ENCODE measurements at regions not wholly inside any gene's neighbourhood (a gene's known extent, or its start where the extent isn't known, plus 50 kb on each side); places are given as distances from the start of the nearest gene placed in this dataset.
"Not testable (repeated sequence)": the region's sequence is repeated elsewhere in the genome, so short reads cannot be mapped to it uniquely, and the experiment has no call there.

DNA sequence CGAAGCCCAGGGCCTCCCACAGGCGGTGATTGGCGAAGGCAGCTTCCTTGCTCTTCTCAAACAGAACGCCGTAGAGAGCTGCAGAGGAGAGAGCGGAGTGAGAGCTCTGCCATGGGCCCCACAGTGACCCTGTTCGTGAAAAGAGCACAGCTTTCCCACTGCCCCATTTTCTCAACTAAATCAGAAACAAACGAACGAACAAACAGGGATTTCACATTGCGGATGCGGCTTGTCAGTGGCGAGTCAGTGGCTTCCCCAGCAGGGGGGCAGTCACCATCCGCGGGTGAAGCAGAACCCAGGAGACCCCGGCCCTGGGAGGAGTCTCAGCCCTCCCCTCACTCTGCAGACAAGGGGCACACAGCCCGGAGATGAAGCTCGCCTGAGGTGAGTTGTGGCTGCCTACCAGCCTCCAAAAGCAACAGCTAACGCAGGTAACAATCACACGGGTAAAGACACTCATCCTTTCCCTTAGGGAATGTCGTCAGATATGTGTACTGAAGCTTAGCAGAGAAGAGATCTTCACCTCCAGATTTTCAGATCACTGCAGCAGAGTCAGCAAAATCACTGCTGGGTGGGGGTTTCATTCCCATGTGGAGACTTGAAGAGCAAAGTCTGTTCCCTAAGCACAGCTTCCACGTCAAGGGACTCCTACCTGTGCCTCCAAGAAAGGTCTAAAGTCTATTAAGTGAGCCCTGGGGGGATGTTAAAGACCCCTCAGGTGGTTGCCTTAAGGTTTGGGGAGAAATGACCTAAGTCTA is 51.2 kb upstream of the GPR31 start:
- Histone ChIP-seq H3K9me3 (ENCODE audit: control insufficient read depth, low read length) (no peaks in the 10 kb centered on the region), H3K27me3 (replicated peaks; ENCODE audit: control insufficient read depth, insufficient read depth, low read length) (peaks cover 23% of the 10 kb centered on the region), H3K4me3 (ENCODE audit: low read length) (no peak overlapping the region), H3K36me3 (ENCODE audit: control insufficient read depth, insufficient read depth, low read length, severe bottlenecking) (no peaks in the 10 kb centered on the region), H3K4me1 (ENCODE audit: control insufficient read depth, insufficient read depth, low read length) (no peaks in the 10 kb centered on the region), H3K9ac (ENCODE audit: low read length) (no peak overlapping the region)
- no peak for DNase-seq (ENCODE audit: low read depth)

GRCh38 chr6:167209577-167209975 is 51.8 kb upstream of the GPR31 start:
- Histone ChIP-seq H3K9me3 (ENCODE audit: control insufficient read depth, low read length) (no peaks in the 10 kb centered on the region), H3K36me3 (ENCODE audit: control insufficient read depth, insufficient read depth, low read length, severe bottlenecking) (no peaks in the 10 kb centered on the region), H3K4me1 (ENCODE audit: control insufficient read depth, insufficient read depth, low read length) (no peaks in the 10 kb centered on the region), H3K27me3 (replicated peaks; ENCODE audit: control insufficient read depth, insufficient read depth, low read length) (peaks cover 23% of the 10 kb centered on the region), H3K9ac (ENCODE audit: low read length) (no peak overlapping the region), H3K4me3 (ENCODE audit: low read length) (no peak overlapping the region)
- no peak for DNase-seq (ENCODE audit: low read depth)

DNA sequence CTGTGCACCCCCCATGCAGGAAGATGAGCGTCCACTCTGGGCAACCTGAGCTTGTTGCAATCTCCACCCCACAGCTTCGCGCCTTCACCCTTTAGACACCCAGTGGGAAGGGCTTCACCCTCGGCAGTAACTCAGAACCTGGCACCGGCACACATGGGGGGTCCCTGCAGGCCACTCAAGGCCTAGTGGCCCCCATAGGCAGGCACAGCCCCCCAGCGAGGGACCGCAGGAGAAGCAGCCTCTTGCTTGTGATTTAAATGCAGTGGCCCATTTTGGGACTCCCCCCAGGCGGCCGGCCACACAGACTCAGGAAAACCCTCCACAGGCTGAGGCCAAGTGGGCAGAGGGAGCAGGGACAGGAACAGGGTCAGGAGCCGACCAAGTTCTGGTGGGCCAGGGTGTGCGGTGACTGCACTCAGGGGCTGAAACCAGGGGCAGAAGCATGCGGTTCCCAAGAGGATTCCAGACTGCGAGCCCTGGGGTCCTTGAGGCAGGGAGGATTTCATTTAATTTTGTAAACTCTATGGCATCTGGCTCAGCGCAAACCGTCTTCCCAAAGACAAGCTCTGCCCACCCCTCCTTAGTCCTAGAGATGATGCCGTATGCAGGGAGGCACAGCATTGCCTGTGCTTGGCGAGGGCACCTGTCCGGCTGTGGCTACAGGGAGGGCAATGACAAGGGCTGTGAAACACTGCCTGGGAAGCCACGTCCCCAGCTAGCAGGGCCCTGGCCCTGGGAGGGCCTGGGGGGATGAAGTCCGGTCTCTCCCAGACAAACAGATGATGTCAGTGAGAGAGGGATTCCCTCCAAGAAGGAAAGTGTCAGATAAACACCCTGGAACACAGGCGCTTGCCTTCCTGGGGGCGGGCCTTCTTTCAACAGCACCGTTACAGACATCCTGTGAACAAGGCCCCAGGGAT is 52.9 kb upstream of the GPR31 start:
- no peak for DNase-seq (ENCODE audit: low read depth)
- no peaks in the 10 kb centered on the region for H3K36me3 ChIP-seq (ENCODE audit: control insufficient read depth, insufficient read depth, low read length, severe bottlenecking)
- peaks cover 23% of the 10 kb centered on the region for H3K27me3 ChIP-seq (replicated peaks; ENCODE audit: control insufficient read depth, insufficient read depth, low read length)
- H3K9me3 ChIP-seq (ENCODE audit: control insufficient read depth, low read length): no peaks in the 10 kb centered on the region
- no peak overlapping the region for H3K4me3 ChIP-seq (ENCODE audit: low read length)
- H3K4me1 ChIP-seq (ENCODE audit: control insufficient read depth, insufficient read depth, low read length): no peaks in the 10 kb centered on the region
- no peak overlapping the region for H3K9ac ChIP-seq (ENCODE audit: low read length)

GRCh38 chr6:167211295-167211648 is 53.5 kb upstream of the GPR31 start:
- Histone ChIP-seq H3K9me3 (ENCODE audit: control insufficient read depth, low read length) (no peaks in the 10 kb centered on the region), H3K36me3 (ENCODE audit: control insufficient read depth, insufficient read depth, low read length, severe bottlenecking) (no peaks in the 10 kb centered on the region), H3K4me1 (ENCODE audit: control insufficient read depth, insufficient read depth, low read length) (no peaks in the 10 kb centered on the region), H3K27me3 (replicated peaks; ENCODE audit: control insufficient read depth, insufficient read depth, low read length) (peaks cover 23% of the 10 kb centered on the region), H3K9ac (ENCODE audit: low read length) (no peak overlapping the region), H3K4me3 (ENCODE audit: low read length) (no peak overlapping the region)
- DNase-seq (ENCODE audit: low read depth): no peak

GRCh38 chr6:167211881-167212712 is 54.3 kb upstream of the GPR31 start:
- DNase-seq (ENCODE audit: low read depth): no peak

GRCh38 chr6:167212713-167213005 is 54.9 kb upstream of the GPR31 start:
- Histone ChIP-seq H3K4me3 (ENCODE audit: low read length) (no peak overlapping the region), H3K36me3 (ENCODE audit: control insufficient read depth, insufficient read depth, low read length, severe bottlenecking) (no peaks in the 10 kb centered on the region), H3K9me3 (ENCODE audit: control insufficient read depth, low read length) (no peaks in the 10 kb centered on the region), H3K9ac (ENCODE audit: low read length) (no peak overlapping the region), H3K27me3 (replicated peaks; ENCODE audit: control insufficient read depth, insufficient read depth, low read length) (peaks cover 16% of the 10 kb centered on the region), H3K4me1 (ENCODE audit: control insufficient read depth, insufficient read depth, low read length) (no peaks in the 10 kb centered on the region)
- DNase-seq (ENCODE audit: low read depth): no peak

More at GRCh38 chr6:167211881-167212712, 54.3 kb upstream of the GPR31 start:
- H3K4me3 ChIP-seq (ENCODE audit: low read length): no peak overlapping the region
- no peaks in the 10 kb centered on the region for H3K36me3 ChIP-seq (ENCODE audit: control insufficient read depth, insufficient read depth, low read length, severe bottlenecking)
- H3K27me3 ChIP-seq (replicated peaks; ENCODE audit: control insufficient read depth, insufficient read depth, low read length): peaks cover 17% of the 10 kb centered on the region
- no peaks in the 10 kb centered on the region for H3K9me3 ChIP-seq (ENCODE audit: control insufficient read depth, low read length)
- no peak overlapping the region for H3K9ac ChIP-seq (ENCODE audit: low read length)
- no peaks in the 10 kb centered on the region for H3K4me1 ChIP-seq (ENCODE audit: control insufficient read depth, insufficient read depth, low read length)

DNA sequence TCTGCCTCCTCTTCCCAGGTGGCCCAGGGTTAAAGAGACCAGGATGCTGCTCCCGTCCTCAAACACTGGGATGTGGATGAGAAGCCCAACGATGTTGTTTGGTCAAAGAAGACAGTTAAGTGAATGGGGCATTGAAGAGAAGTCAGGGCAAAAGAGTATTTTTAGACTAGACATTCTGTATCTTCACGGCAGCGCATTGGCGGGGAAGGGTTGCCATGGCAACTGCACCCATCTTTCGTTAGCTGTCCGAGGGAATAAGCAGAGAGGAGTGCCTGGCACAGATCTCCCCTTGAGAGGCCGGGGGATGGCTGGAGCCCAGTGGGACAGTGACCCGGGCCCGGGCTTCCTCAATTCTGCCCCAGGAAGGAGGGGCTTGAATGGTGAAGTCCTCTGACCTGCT is 56.4 kb upstream of the GPR31 start:
- no peak for DNase-seq (ENCODE audit: low read depth)
- no peak overlapping the region for H3K9ac ChIP-seq (ENCODE audit: low read length)
- H3K4me1 ChIP-seq (ENCODE audit: control insufficient read depth, insufficient read depth, low read length): no peaks in the 10 kb centered on the region
- no peaks in the 10 kb centered on the region for H3K36me3 ChIP-seq (ENCODE audit: control insufficient read depth, insufficient read depth, low read length, severe bottlenecking)
- H3K4me3 ChIP-seq (ENCODE audit: low read length): no peak overlapping the region
- no peaks in the 10 kb centered on the region for H3K9me3 ChIP-seq (ENCODE audit: control insufficient read depth, low read length)
- H3K27me3 ChIP-seq (replicated peaks; ENCODE audit: control insufficient read depth, insufficient read depth, low read length): peaks cover 17% of the 10 kb centered on the region

DNA sequence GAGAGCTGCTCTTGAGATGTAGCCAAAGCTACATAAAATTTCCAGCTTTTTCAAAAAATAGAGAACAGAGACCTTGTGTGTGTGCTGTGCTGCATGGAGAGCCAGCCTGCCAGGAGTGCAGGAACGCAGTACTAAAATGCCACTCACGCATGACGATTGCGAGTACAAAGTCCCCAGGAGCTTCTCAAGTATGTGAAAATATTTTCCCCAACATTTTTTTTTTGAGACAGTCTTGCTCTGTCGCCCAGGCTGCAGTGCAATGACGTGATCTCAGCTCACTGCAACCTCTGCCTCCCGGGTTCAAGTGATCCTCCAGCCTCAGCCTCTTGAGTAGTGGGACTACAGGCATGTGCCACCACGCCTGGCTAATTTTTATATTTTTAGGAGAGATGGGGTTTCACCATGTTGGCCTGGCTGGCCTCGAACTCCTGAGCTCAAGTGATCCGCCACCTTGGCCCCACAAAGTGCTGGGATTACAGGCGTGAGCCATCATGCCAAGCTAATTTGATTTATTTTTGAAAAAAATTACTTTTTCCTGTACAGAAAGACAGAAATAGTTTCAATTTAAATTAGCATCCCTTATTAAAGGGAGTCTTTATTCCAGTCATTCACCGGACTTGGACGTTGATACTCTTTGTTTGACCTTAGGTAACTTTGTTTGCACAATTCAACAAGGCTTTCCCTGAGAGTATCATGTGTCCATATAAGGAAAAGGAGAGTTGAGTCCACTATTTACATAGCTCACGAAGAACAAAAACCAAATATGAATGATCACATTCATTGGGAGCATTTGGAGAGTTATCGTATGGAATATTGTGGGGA is 57.9 kb upstream of the GPR31 start:
- DNase-seq (ENCODE audit: low read depth); H3K9ac ChIP-seq (ENCODE audit: low read length); H3K4me1 ChIP-seq (ENCODE audit: control insufficient read depth, insufficient read depth, low read length); H3K9me3 ChIP-seq (ENCODE audit: control insufficient read depth, low read length); H3K36me3 ChIP-seq (ENCODE audit: control insufficient read depth, insufficient read depth, low read length, severe bottlenecking); H3K4me3 ChIP-seq (ENCODE audit: low read length): not testable (repeated sequence)
- peaks cover 20% of the 10 kb centered on the region for H3K27me3 ChIP-seq (replicated peaks; ENCODE audit: control insufficient read depth, insufficient read depth, low read length)

DNA sequence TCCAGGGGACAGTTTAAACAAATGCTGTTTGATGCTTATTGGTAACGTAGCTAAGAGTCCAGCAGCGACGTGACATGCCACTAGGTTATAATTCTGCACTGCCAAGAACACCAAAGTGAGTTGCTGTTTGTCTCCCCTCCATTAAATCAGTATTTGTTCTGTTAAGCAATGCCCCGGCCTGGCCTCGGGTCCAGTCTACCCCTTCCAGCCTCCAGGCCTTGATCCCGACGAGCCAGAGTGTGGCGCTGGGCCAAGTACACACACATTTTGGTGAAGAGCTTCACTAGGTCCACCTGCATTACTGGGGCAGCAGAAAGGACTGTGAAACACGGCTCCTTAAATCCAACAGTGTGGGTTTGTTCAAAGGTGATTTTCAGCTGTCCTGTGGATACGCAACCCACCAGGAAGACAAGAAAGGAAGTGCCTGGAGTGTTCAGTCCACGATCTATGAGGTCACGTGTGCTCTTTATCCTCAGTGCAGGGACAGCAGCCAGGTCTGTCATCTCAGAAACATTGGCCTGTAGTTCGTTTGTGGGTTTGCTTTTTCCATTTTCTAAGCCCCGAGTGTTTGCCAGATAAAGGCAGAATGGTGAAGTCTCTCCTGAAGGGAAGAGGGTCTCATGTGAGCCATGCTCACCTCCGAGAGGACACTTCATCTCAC is 58.7 kb upstream of the GPR31 start:
- not testable (repeated sequence) for H3K4me3 ChIP-seq (ENCODE audit: low read length); H3K36me3 ChIP-seq (ENCODE audit: control insufficient read depth, insufficient read depth, low read length, severe bottlenecking); H3K9me3 ChIP-seq (ENCODE audit: control insufficient read depth, low read length); DNase-seq (ENCODE audit: low read depth); H3K4me1 ChIP-seq (ENCODE audit: control insufficient read depth, insufficient read depth, low read length); H3K9ac ChIP-seq (ENCODE audit: low read length)
- H3K27me3 ChIP-seq (replicated peaks; ENCODE audit: control insufficient read depth, insufficient read depth, low read length): peaks cover 15% of the 10 kb centered on the region

DNA sequence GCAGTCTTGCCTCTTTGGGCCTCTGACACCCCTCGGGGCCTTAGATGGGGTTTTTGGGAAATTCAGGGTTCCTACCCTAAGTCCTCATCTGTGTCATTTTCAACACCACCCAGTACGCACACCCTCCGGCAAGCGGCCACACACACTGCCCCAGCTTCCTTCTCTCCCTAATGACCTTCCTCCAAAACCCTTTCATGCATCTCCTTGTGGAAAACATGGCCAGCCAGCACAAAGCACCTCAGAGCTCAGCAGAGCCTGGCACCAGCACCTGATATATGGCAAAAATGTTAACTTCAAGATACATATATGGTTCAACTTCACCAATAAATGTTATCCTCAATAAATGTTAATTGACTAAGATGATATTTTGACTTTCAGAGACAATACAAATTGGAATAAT is 59.3 kb upstream of the GPR31 start:
- not testable (repeated sequence) for DNase-seq (ENCODE audit: low read depth); H3K4me1 ChIP-seq (ENCODE audit: control insufficient read depth, insufficient read depth, low read length); H3K9ac ChIP-seq (ENCODE audit: low read length); H3K36me3 ChIP-seq (ENCODE audit: control insufficient read depth, insufficient read depth, low read length, severe bottlenecking); H3K4me3 ChIP-seq (ENCODE audit: low read length); H3K9me3 ChIP-seq (ENCODE audit: control insufficient read depth, low read length)
- peaks cover 15% of the 10 kb centered on the region for H3K27me3 ChIP-seq (replicated peaks; ENCODE audit: control insufficient read depth, insufficient read depth, low read length)

All from adipocyte (in vitro differentiated cells).